ACHN (cell line): ENCODE measurements at regions not wholly inside any gene's neighbourhood (a gene's known extent, or its start where the extent isn't known, plus 50 kb on each side); places are given as distances from the start of the nearest gene placed in this dataset.

Experiments
- DNase-seq: peaks from one replicate; pipeline ENCODE4 v3.0.0-alpha.2; 2015
- in situ Hi-C: cut with HindIII; loops from 2 replicates; pipeline ENCODE4 v1.10.0; 2017; ENCODE audit warnings: low sequenced_read_pairs, low pct_ligation_motif_present, low pct_unique_long_range_greater_than_20kb

- no peak for DNase-seq
- in situ Hi-C loops: no loop called here
These were observed 760.7 kb downstream of the GALR1 start for GRCh38 chr18:78010363-78010762.

GRCh38 chr18:78017869-78018268 lies 768.2 kb downstream of the GALR1 start:
- no peak for DNase-seq
- in situ Hi-C loops: no loop called here

- no peak for DNase-seq
- in situ Hi-C loops: no loop called here
These were observed 771.5 kb downstream of the GALR1 start for GRCh38 chr18:78021196-78021595.

GRCh38 chr18:78031589-78031988 lies 781.9 kb downstream of the GALR1 start:
- no peak for DNase-seq
- in situ Hi-C loops: no loop called here

GRCh38 chr18:78031991-78032390 lies 782.3 kb downstream of the GALR1 start:
- in situ Hi-C loops: no loop called here
- no peak for DNase-seq

- in situ Hi-C loops: no loop called here
These were observed 782.9 kb downstream of the GALR1 start for GRCh38 chr18:78032574-78032973.

GRCh38 chr18:78034755-78035154 lies 785.1 kb downstream of the GALR1 start:
- in situ Hi-C loops: no loop called here
- no peak for DNase-seq

More at GRCh38 chr18:78032574-78032973, 782.9 kb downstream of the GALR1 start:
- no peak for DNase-seq

GRCh38 chr18:78041218-78041617 lies 791.6 kb downstream of the GALR1 start:
- no peak for DNase-seq
- in situ Hi-C loops: no loop called here

- in situ Hi-C loops: no loop called here
- DNase-seq: no peak
These were observed 797.0 kb downstream of the GALR1 start for GRCh38 chr18:78046631-78047030.

GRCh38 chr18:78049281-78049680 lies 799.6 kb downstream of the GALR1 start:
- in situ Hi-C loops: no loop called here
- no peak for DNase-seq

GRCh38 chr18:78054801-78055200 lies 805.2 kb downstream of the GALR1 start:
- DNase-seq: no peak
- in situ Hi-C loops: no loop called here

- no peak for DNase-seq
- in situ Hi-C loops: no loop called here
These were observed 806.4 kb downstream of the GALR1 start for GRCh38 chr18:78056011-78056410.

GRCh38 chr18:78069784-78070664 lies 820.4 kb downstream of the GALR1 start:
- DNase-seq: no peak
- in situ Hi-C loops: no loop called here

GRCh38 chr18:78071166-78071710 lies 821.6 kb downstream of the GALR1 start:
- no peak for DNase-seq
- in situ Hi-C loops: no loop called here

- no peak for DNase-seq
- in situ Hi-C loops: no loop called here
These were observed 822.1 kb downstream of the GALR1 start for GRCh38 chr18:78071776-78072175.

GRCh38 chr18:78072375-78072774 lies 822.7 kb downstream of the GALR1 start:
- in situ Hi-C loops: no loop called here
- DNase-seq: no peak

GRCh38 chr18:78073275-78073674 lies 823.6 kb downstream of the GALR1 start:
- in situ Hi-C loops: no loop called here
- DNase-seq: no peak

GRCh38 chr18:78074400-78075020 lies 824.9 kb downstream of the GALR1 start:
- no peak for DNase-seq
- in situ Hi-C loops: no loop called here

- no peak for DNase-seq
These were observed 830.4 kb downstream of the GALR1 start for GRCh38 chr18:78080081-78080480.

GRCh38 chr18:78080761-78081160 lies 831.1 kb downstream of the GALR1 start:
- in situ Hi-C loops: no loop called here
- no peak for DNase-seq

More at GRCh38 chr18:78080081-78080480, 830.4 kb downstream of the GALR1 start:
- in situ Hi-C loops: no loop called here
